ENCODE measurements at regions not wholly inside any gene's neighbourhood (a gene's known extent, or its start where the extent isn't known, plus 50 kb on each side); places are given as distances from the start of the nearest gene placed in this dataset.

GRCh38 chr2:20523799-20524187, 76.9 kb downstream of the RHOB start:
- no peak for DNase-seq (ENCODE audit: low spot score)

GRCh38 chr2:20524412-20525040, 77.7 kb downstream of the RHOB start:
- no peak for DNase-seq (ENCODE audit: low spot score)

- DNase-seq (ENCODE audit: low spot score), result no peak
Measured at GRCh38 chr2:20525041-20526035, 78.5 kb downstream of the RHOB start.

GRCh38 chr2:20526160-20526559, 79.3 kb downstream of the RHOB start:
- DNase-seq (ENCODE audit: low spot score), result no peak

GRCh38 chr2:20526708-20527107, 79.8 kb downstream of the RHOB start:
- DNase-seq (ENCODE audit: low spot score), result no peak

GRCh38 chr2:20528713-20529112, 81.8 kb downstream of the RHOB start:
- DNase-seq (ENCODE audit: low spot score), result no peak

GRCh38 chr2:20530520-20530919, 83.6 kb downstream of the RHOB start:
- DNase-seq (ENCODE audit: low spot score), result no peak

GRCh38 chr2:20531633-20532262, 84.9 kb downstream of the RHOB start:
- DNase-seq (ENCODE audit: low spot score), result no peak

GRCh38 chr2:20532634-20533437, 86.0 kb downstream of the RHOB start:
- DNase-seq (ENCODE audit: low spot score), result no peak

- DNase-seq (ENCODE audit: low spot score), result no peak
Measured at GRCh38 chr2:20533993-20534622, 87.2 kb downstream of the RHOB start.

- no peak for DNase-seq (ENCODE audit: low spot score)
Measured at GRCh38 chr2:20534913-20535801, 88.3 kb downstream of the RHOB start.

- no peak for DNase-seq (ENCODE audit: low spot score)
Measured at GRCh38 chr2:20536619-20537422, 89.9 kb downstream of the RHOB start.

GRCh38 chr2:20537423-20538307, 90.8 kb downstream of the RHOB start:
- no peak for DNase-seq (ENCODE audit: low spot score)

- no peak for DNase-seq (ENCODE audit: low spot score)
Measured at GRCh38 chr2:20538308-20539132, 91.6 kb downstream of the RHOB start.

GRCh38 chr2:20539133-20539719, 92.4 kb downstream of the RHOB start:
- no peak for DNase-seq (ENCODE audit: low spot score)

- no peak for DNase-seq (ENCODE audit: low spot score)
Measured at GRCh38 chr2:20539776-20540586, 93.1 kb downstream of the RHOB start.
